ENCODE measurements at regions not wholly inside any gene's neighbourhood (a gene's known extent, or its start where the extent isn't known, plus 50 kb on each side); places are given as distances from the start of the nearest gene placed in this dataset.
A peak's percentile ranks its signal among the peaks of the same experiment; 100 is the strongest.

DNA sequence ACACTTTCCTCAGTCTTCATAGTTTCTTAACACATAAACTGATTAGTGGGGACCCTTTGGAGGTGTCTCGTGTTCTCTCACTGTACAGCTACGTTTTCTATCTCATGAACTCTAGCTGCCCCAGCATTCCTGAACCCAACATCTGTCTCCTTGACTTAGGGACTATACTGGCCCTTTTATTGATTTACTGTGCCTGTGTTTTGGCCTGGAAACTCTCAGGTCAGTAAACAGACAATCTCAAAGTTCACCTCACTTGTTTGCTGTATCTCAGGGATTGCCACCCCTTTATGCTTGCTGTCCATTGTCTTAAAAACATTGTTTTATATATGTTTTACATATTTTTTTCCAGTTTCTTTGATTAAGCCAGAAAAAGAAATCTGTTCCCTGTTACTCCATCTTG lies 222.8 kb downstream of the FAM170A start:
- TF ChIP-seq, protein P1, sequence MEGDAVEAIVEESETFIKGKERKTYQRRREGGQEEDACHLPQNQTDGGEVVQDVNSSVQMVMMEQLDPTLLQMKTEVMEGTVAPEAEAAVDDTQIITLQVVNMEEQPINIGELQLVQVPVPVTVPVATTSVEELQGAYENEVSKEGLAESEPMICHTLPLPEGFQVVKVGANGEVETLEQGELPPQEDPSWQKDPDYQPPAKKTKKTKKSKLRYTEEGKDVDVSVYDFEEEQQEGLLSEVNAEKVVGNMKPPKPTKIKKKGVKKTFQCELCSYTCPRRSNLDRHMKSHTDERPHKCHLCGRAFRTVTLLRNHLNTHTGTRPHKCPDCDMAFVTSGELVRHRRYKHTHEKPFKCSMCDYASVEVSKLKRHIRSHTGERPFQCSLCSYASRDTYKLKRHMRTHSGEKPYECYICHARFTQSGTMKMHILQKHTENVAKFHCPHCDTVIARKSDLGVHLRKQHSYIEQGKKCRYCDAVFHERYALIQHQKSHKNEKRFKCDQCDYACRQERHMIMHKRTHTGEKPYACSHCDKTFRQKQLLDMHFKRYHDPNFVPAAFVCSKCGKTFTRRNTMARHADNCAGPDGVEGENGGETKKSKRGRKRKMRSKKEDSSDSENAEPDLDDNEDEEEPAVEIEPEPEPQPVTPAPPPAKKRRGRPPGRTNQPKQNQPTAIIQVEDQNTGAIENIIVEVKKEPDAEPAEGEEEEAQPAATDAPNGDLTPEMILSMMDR (IDR thresholded peaks at IDR 0.05), result no peak
- no peak for TF ChIP-seq ZFX (IDR thresholded peaks at IDR 0.05; ENCODE audit: borderline replicate concordance)
- no peak overlapping the region for H3K27ac ChIP-seq

DNA sequence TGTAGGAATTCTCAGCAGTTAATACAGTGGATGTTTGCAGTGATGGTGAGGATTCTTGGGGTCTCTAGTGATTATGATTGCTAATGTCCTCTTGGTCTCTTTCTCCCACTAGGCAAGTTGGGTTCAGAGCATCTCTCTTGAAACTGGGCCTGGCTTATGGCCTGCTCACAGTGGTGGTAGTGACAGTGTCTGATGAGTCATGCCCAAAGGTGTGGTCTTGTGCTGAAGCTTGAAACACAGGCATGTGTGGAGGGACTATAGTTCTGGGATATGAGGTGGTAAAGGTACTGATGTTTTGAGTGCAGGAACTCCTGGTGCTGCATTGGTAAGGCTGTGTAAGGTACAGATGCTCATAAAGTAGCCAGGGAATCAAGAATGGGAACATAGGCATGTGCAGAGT lies 231.1 kb downstream of the FAM170A start:
- no peak for TF ChIP-seq ZFX (IDR thresholded peaks at IDR 0.05; ENCODE audit: borderline replicate concordance)
- H3K27ac ChIP-seq, result no peak overlapping the region

GRCh38 chr5:119862619-119863018 lies 233.3 kb downstream of the FAM170A start:
- TF ChIP-seq, protein P1 (IDR thresholded peaks at IDR 0.05), result no peak
- no peak overlapping the region for H3K27ac ChIP-seq

DNA sequence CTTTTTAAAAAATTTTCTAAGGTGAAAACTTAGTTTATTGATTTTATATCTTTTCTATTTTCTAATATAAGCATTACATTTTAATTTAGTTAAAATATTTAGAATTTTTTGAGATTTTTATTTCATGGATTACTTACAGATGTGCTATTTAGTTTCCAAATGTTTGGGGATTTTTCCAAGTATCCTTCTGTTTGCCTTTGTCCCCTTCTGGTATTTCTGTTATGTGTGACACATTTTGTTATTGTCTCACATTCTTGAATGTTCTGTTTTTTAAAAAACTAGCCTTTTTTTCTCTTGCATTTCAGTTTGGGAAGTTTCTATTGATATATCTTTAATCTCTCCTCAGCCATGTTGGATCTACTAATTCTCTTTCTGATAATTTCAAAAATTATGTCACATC lies 234.9 kb downstream of the FAM170A start:
- TF ChIP-seq, protein P1 (IDR thresholded peaks at IDR 0.05), result no peak
- no peak for TF ChIP-seq ZFX (IDR thresholded peaks at IDR 0.05; ENCODE audit: borderline replicate concordance)
- H3K27ac ChIP-seq, result no peak overlapping the region

DNA sequence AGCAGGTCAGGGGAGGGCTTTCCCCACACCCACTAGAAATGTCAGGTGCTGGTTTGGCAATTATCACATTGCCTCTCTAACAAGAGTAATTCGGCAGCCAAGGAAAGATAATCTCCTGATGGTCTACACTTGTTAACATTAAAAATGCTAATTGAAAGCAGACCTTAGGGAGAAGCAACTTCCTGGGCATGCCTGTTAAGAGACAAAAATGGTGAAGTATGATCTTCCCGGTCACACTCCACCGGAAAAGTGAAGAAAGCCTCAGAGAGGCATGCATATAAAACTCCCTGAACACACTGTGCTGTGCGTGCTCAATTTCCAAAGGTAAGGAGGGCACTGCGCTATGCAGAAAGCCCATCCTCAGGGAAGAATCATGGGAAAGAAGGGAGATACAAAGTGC lies 244.3 kb downstream of the FAM170A start:
- TF ChIP-seq ZFX (IDR thresholded peaks at IDR 0.05; ENCODE audit: borderline replicate concordance), result no peak

DNA sequence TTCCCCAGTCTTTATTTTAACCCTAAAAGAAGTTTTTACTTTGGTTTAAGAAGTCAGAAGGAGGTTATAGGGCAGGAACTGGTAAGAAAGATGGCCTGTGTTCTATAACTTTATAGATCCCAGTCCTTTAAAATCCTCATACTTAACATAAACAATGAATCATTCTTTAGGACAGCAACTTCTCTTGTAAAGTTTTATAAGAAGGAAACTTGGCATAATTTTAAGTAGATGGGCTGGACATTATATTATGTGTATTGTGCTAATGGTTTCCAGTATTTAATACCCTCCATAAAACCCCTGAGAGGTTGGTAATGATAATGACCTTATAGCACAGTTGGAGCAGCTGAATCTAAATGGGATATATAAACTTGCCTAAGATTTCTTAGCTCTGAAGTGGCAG lies 247.2 kb downstream of the FAM170A start:
- H3K27ac ChIP-seq, result peak overlapping the region; percentile 88
- TF ChIP-seq, protein P1 (IDR thresholded peaks at IDR 0.05), result no peak

More for the DNA sequence above, 244.3 kb downstream of the FAM170A start:
- H3K27ac ChIP-seq, result no peak overlapping the region

DNA sequence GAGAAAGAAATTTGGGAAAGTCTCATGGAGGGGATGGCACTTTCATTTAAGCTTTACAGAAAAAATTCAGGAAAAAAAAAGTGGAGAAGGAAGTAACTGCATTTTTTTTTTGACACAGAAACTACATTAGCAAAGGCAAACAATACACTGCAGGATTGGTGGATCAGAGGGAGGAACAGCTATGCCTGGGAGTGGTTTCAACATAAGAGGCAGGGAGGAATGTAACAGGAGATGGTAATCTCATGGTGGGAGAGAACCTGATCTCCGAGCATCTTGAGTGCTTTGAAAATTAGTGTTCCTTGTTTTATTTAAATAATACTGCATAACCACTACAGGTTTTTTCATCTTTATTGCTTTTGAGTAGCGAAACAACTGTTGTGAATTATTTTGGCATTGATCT lies 249.4 kb downstream of the FAM170A start:
- H3K27ac ChIP-seq, result peak overlapping the region; percentile 88

GRCh38 chr5:119879446-119879845 lies 250.1 kb downstream of the FAM170A start:
- peak overlapping the region; percentile 88 for H3K27ac ChIP-seq

More for the DNA sequence above, 249.4 kb downstream of the FAM170A start:
- TF ChIP-seq ZFX (IDR thresholded peaks at IDR 0.05; ENCODE audit: borderline replicate concordance), result no peak
- TF ChIP-seq, protein P1 (IDR thresholded peaks at IDR 0.05), result no peak

More at GRCh38 chr5:119879446-119879845, 250.1 kb downstream of the FAM170A start:
- TF ChIP-seq ZFX (IDR thresholded peaks at IDR 0.05; ENCODE audit: borderline replicate concordance), result no peak
- TF ChIP-seq, protein P1 (IDR thresholded peaks at IDR 0.05), result no peak

Measured in 22Rv1 (cell line).